SU-DHL-6 (cell line): ENCODE measurements at regions not wholly inside any gene's neighbourhood (a gene's known extent, or its start where the extent isn't known, plus 50 kb on each side); places are given as distances from the start of the nearest gene placed in this dataset.

Source experiments
- CTCF ChIP-seq: fragments of 200-600 bp; sonication (generic); IDR thresholded peaks from one replicate; pipeline ENCODE4 v1.5.1; 2017; ENCODE audit warnings: antibody characterized with exemption, mild to moderate bottlenecking, low read length, moderate library complexity; ENCODE audit not compliant: insufficient read depth, poor library complexity, severe bottlenecking
- EZH2phosphoT487 ChIP-seq: fragments of 200-600 bp; sonication (generic), shearing (Covaris generic); conservative IDR thresholded peaks from 2 replicates; pipeline ENCODE4 v1.6.1; 2018; ENCODE audit warnings: mild to moderate bottlenecking, antibody characterized with exemption, low read length, moderate library complexity, mixed read lengths

GRCh38 chr1:87650306-87650705, 321.6 kb downstream of the LMO4 start:
- no peak for TF ChIP-seq CTCF
- TF ChIP-seq EZH2phosphoT487: no peak
